Ammon's horn (tissue), 1 donor: ENCODE measurements at regions not wholly inside any gene's neighbourhood (a gene's known extent, or its start where the extent isn't known, plus 50 kb on each side); places are given as distances from the start of the nearest gene placed in this dataset.

ENCODE experiments used
- DNase-seq: peaks from one replicate; pipeline ENCODE4 v3.0.0-alpha.2; 2016; ENCODE audit warnings: low spot score

GRCh38 chr4:180721356-180721755, 1521.8 kb upstream of the TENM3 start:
- DNase-seq, result no peak

- no peak for DNase-seq
Observed at GRCh38 chr4:180726611-180727010, 1516.6 kb upstream of the TENM3 start.

- no peak for DNase-seq
Observed at GRCh38 chr4:180727478-180727877, 1515.7 kb upstream of the TENM3 start.

GRCh38 chr4:180734753-180735432, 1508.3 kb upstream of the TENM3 start:
- DNase-seq, result no peak

GRCh38 chr4:180741703-180742102, 1501.5 kb upstream of the TENM3 start:
- no peak for DNase-seq

GRCh38 chr4:180745019-180745418, 1498.2 kb upstream of the TENM3 start:
- no peak for DNase-seq

- DNase-seq, result no peak
Observed at GRCh38 chr4:180751009-180751408, 1492.2 kb upstream of the TENM3 start.

- no peak for DNase-seq
Observed at GRCh38 chr4:180757927-180758326, 1485.3 kb upstream of the TENM3 start.

GRCh38 chr4:180766045-180766444, 1477.2 kb upstream of the TENM3 start:
- DNase-seq, result no peak

- DNase-seq, result no peak
Observed at GRCh38 chr4:180766944-180767729, 1476.1 kb upstream of the TENM3 start.

GRCh38 chr4:180768610-180769009, 1474.6 kb upstream of the TENM3 start:
- DNase-seq, result no peak

GRCh38 chr4:180769791-180770190, 1473.4 kb upstream of the TENM3 start:
- no peak for DNase-seq

GRCh38 chr4:180770265-180770664, 1472.9 kb upstream of the TENM3 start:
- no peak for DNase-seq

- no peak for DNase-seq
Observed at GRCh38 chr4:180784940-180785339, 1458.3 kb upstream of the TENM3 start.

- DNase-seq, result no peak
Observed at GRCh38 chr4:180788729-180789128, 1454.5 kb upstream of the TENM3 start.

- DNase-seq, result no peak
Observed at GRCh38 chr4:180789929-180790328, 1453.3 kb upstream of the TENM3 start.

GRCh38 chr4:180790471-180790870, 1452.7 kb upstream of the TENM3 start:
- DNase-seq, result no peak

- DNase-seq, result no peak
Observed at GRCh38 chr4:180792541-180792940, 1450.7 kb upstream of the TENM3 start.

GRCh38 chr4:180794333-180794732, 1448.9 kb upstream of the TENM3 start:
- no peak for DNase-seq

GRCh38 chr4:180798036-180798577, 1445.1 kb upstream of the TENM3 start:
- DNase-seq, result no peak

- no peak for DNase-seq
Observed at GRCh38 chr4:180799798-180800197, 1443.4 kb upstream of the TENM3 start.

- no peak for DNase-seq
Observed at GRCh38 chr4:180805101-180805500, 1438.1 kb upstream of the TENM3 start.

GRCh38 chr4:180808862-180809261, 1434.3 kb upstream of the TENM3 start:
- no peak for DNase-seq
